Testis (tissue), 2 donors: ENCODE measurements at regions not wholly inside any gene's neighbourhood (a gene's known extent, or its start where the extent isn't known, plus 50 kb on each side); places are given as distances from the start of the nearest gene placed in this dataset.

Experiments
- POLR2A ChIP-seq: fragments of 450-650 bp; IDR thresholded peaks from one replicate; pipeline ENCODE4 v1.6.1; 2017; ENCODE audit warnings: antibody characterized with exemption, mild to moderate bottlenecking, moderate library complexity
- TF ChIP-seq, protein P1 (sequence below), 3 experiments: fragments of 450-650 bp in 2 of 3; fragments of 200-600 bp in 1 of 3; sonication (generic) in 1 of 3; IDR thresholded peaks; one replicate each; pipeline ENCODE4 v1.5.1; 2016 to 2019; ENCODE audit warnings: antibody characterized with exemption in 3 of 3, mild to moderate bottlenecking in 2 of 3, moderate library complexity in 1 of 3

DNA sequence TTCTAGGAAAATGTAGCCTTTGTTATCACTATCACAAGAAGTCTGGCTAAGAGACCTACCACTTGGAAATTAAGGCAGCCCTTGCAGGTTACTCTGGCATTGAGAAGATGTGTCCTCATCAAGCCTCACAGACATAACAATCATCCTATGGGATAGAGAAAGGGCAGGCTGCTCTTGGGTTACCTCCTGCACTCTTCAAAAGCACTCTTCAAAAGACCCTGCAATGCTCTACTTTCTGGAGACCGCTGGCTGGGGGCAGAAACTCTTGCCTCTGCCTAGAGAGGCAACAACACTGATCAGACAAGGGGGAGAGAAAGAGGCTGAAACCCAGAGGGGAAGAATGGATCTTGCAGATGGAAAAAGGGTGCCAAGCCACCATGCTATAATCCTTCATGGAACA is 127.9 kb upstream of the BNIP2 start:
- TF ChIP-seq, protein P1, sequence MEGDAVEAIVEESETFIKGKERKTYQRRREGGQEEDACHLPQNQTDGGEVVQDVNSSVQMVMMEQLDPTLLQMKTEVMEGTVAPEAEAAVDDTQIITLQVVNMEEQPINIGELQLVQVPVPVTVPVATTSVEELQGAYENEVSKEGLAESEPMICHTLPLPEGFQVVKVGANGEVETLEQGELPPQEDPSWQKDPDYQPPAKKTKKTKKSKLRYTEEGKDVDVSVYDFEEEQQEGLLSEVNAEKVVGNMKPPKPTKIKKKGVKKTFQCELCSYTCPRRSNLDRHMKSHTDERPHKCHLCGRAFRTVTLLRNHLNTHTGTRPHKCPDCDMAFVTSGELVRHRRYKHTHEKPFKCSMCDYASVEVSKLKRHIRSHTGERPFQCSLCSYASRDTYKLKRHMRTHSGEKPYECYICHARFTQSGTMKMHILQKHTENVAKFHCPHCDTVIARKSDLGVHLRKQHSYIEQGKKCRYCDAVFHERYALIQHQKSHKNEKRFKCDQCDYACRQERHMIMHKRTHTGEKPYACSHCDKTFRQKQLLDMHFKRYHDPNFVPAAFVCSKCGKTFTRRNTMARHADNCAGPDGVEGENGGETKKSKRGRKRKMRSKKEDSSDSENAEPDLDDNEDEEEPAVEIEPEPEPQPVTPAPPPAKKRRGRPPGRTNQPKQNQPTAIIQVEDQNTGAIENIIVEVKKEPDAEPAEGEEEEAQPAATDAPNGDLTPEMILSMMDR (IDR thresholded peaks at IDR 0.05) = no peak
- no peak for TF ChIP-seq POLR2A
